ENCODE measurements at regions not wholly inside any gene's neighbourhood (a gene's known extent, or its start where the extent isn't known, plus 50 kb on each side); places are given as distances from the start of the nearest gene placed in this dataset.

DNA sequence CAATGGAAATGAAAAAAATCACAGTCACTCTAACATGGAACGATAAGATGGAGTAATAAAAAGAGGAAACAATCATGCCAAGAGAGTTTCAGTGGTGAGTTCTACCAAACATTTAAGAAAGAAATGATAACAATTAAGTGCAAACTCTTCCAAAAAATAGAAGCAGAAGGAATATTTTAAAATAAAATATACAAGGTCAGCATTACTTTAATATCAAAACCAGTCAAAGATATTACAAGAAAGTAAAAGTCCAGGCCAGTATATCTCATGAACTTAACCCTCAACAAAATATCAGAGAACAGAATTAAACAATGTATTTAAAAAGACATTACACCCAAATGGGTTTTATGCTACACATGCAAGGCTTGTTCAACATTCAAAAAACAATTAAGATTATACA is 829.4 kb downstream of the TRIB2 start:
- DNase-seq = no peak

DNA sequence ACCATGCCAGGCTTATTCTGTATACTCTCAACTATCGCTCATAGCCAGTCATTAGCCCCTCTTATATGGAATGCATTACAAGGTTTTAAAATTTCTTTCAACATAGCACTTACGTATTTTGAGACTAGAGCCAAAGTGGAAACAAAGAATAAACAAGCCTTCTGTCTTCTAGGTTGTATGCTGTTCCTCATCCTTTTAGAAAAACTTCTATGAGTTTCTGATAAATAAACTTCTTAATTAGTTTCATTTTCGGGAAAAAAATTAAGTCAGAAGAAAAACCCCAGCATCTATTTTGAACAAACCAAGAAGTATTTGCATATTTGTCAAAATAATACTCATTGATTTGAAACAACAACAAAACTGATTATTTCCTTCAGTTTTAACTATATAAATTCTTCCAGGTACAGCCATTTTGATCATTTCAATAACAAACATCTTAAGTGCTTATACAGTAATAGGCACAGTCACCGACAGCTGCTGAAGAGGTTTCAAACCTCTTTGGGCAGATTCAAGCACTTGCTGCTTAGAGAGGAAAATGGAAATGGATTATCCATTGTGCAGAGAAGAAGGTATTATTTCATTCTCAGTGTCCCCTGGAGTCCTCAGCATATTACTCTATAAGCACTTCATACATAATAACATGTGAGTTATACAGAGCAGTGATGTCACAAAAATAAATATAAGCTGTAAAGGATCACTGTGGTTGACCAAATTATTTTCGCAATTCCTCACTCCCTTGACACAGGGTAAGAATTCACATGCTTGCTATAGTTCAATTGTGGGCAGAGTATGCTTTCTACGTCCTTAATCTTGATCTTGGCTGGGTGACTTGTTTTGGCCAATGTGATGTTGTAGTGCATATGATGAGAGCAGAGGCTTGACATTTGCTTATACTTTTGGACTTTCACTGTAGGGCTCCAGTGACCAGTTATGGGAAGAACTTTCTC is 833.8 kb downstream of the TRIB2 start:
- DNase-seq = no peak

DNA sequence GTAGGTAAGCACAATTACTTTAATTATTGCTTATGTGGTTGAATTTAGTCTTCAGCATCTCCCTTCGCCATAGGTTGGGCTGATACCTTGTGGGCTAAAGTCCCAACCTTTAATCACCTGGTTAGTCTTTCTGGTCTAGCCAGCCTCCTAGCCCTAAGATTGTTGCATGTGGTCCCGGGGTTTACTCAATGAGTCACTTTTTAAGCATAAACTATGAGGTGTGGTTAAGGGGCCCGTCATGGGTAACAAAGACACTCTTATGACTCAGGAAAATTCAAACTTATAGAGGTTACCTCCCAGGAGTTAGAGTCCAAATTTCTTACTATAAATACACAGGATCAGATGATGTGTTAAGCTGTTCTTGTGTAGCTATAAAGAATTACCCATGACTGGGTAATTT is 841.6 kb downstream of the TRIB2 start:
- DNase-seq = no peak

DNA sequence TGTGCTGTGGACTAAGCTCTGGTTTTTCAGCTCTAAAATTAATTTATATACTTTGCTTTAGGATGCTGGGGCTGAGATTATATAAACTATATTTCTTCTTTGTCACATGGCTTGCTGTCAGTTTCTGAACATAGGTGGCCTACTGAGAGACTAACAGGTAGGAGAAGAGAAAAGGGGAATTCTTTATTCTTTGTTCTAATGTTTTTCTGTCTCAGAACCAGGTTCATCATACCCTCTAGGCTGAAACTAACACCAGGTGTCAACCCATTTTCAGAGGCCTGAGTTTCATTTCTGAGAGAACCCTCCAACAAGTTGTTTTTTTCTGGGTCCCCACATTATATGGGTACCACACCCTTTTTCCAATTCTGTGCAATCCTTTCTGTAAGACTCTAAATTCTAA is 843.6 kb downstream of the TRIB2 start:
- DNase-seq = no peak

DNA sequence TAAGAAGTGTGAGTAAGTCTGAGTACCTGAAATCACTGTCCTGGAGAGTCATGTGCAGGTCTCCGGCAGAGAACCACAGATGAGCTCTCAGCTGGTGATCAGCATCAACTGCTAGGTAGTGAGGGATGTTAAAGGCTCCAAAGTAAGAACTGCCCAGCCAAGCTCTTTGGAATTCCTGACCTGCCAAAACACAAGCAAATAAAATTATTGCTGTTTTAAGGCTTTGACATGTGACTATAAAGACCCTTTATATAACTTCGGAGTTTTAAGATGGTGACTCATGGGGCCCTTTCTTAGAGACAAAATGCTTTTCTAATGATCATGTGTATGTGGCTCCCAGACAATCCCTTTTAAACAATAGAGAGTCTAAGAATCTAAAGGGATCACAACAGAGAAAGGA is 855.7 kb downstream of the TRIB2 start:
- no peak for DNase-seq

DNA sequence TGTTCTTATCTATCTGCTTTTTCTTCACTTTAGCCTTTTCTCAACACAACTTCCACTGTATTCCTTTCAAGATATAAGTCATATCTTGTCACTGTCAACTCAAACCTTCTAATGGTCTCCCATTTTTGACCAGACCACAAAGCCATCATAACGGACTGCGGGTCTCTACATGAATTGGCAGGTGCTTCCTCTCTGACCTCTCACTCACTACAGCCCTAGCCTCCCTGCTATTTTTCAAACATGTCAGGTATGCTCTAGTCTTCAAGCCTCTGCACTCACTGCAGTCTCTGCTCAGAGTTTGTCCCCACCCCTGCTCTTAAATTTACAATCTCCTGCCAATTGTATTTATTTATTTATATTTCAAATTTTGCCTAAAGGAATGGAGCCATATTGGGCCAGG is 858.1 kb downstream of the TRIB2 start:
- no peak for DNase-seq

DNA sequence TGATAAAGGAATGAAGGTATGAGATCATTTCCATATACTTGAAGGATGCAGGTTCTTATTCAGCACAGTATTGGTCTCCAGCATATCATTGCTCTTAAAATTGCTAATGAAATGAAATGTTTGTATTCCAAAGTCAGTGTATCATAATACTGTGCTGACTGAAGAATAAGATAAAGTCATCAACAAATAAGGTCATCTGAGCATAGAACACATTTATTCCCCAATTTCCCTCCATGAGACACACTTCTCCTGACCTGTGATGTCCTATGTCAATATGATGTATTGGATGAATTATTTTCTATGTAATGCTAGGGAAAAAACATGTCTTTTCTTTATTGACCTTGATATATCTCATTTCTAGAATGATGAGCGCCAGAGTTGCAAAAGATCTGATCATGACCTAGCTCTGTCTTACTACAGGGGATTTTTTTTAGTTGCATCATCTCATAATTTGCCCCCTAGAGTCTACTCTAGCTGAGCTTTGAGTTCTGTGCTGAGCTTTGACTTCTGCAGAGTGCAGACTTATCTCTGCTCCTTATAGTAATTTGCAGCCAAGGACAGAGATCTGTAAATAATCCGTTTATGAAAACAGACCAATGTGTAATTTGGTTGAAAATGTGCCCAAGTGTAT is 859.8 kb downstream of the TRIB2 start:
- no peak for DNase-seq

DNA sequence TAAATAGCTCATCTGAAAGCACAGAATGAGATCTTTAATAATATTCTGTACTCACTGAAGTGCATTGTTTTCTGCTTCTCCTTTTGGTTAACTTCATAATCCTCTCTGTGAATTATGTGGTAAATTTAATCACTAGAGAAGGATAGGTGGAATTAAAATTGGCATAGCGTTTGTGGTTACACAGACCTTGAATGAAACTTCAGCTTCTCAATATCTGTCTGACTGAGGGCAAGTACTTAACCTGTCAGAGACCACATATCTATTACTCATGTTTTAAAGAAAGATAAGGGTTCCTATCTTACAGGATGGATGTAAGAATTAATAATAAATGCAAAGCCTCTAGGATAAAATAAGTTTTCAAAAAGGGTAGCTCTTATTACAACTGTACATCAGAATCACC is 861.8 kb downstream of the TRIB2 start:
- DNase-seq = no peak

DNA sequence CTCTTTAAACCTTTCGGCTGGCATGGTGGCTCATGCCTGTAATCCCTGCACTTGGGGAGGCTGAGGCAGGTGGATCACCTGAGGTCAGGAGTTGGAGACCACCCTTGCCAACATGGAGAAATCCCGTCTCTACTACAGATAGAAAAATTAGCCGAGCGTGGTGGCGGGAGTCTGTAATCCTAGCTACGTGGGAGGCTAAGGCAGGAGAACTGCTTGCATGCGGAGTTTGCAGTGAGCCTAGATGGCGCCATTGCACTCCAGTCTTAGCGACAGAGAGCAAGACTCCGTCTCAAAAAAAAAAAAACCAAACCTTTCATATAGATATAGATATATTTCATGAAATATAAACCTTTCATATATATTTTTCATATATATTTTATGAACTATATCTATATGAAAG is 864.7 kb downstream of the TRIB2 start:
- DNase-seq = no peak

DNA sequence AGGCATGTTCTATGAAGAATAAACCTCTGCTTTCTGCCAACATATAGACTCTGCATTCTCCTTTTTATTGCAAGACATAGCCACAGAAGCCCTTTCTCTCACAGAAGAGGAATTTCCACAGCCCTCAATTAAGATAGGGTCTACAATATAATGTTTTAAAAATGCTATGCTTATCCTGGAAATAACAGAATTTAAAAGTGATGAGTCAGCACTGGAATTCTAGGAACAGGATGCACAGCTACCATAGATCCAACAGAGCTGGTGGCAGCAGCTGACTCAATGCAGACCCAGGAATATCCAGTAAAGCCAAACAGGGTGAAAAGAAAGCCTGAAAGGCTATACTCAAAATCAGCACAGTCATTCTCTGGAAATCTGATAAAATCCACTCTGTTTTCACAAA is 866.9 kb downstream of the TRIB2 start:
- no peak for DNase-seq

DNA sequence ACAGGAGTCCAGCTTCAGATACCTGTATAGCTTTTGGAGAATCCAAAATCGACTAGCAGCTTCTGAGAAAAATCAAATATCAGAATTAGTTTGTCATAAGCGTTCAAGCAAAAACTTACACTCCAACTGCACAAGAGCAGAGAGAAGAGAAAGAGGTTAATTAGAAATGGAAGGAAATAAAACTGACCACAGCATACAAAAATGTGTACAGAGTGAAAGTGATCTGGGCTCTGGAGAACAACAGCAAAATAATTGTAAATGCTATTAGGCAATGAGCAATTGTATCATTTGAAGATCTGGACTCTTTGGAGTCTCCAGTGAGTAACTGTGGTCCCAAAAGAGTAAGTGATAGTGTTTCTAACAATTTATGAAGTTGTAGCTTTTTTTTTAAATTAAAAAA is 867.3 kb downstream of the TRIB2 start:
- DNase-seq = no peak

DNA sequence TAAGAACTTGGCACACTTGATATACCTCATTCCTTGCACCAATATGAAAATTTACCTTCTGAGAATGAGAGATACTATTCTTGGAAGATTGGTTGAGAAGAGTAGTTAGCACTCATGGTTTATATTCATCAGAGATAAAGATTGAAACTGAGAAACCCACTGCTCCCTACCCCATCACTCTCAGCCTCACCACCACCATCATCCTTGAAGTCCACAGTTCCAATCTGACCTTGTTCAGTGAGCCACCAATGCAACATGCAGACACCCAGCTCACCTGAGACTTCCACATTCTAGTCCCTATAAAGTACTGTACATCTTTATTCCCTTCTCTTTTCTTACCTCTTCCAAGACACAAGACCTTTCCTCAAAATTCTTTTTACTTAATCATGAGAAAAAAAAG is 869.0 kb downstream of the TRIB2 start:
- DNase-seq = no peak

DNA sequence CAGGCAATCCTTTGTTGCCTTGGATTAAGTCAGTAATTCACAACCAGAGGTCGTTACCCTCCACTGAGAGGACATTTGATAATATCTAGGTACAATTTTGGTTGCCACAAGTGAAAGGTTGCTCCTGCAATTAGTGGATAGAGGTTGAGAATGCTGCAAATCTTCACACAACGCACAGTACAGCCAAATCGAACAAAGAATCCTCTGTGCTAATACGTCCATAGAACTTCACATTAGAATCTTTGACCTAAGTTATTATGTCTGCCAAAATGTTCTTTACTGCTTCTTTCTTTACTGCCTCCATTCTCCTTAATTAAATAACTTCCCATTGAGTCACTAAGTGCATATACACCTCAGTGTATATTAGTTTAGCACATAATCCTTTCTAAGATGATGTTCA is 879.5 kb downstream of the TRIB2 start:
- no peak for DNase-seq

DNA sequence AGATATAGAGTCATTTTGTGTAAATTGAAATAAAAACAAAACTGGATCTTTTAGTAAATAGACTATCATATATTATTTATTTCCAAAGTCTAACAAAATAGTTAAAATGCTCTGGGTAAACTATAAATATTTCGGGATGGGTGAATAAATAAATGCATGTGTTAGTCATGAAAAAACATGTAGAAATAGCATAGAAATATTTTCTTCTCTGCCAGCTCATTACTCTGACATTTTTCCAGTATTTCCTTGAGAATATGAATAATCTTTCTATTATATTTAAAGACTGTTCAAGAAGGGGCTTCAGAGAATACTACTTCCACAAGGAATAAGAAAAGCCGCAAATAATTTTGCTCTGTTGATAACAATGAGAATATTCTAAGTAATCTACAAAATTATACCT is 880.4 kb downstream of the TRIB2 start:
- DNase-seq = no peak

DNA sequence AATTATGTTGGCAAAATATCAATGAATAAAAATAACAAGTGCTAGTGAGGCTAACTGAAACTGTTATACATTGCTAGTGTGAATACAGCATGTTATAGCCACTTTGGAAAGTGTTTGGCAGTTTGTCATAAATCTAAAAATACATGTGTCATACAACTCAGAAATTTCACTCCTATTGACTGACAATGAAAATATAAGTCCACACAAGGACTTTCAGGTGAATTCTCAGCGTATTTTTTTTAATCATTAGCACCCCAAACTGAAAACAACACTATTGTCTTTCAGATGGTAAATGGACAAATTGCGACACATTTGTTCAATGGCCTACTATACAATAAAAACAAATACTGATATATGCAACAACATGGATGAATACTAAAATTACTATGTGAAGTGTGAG is 884.8 kb downstream of the TRIB2 start:
- DNase-seq = no peak

DNA sequence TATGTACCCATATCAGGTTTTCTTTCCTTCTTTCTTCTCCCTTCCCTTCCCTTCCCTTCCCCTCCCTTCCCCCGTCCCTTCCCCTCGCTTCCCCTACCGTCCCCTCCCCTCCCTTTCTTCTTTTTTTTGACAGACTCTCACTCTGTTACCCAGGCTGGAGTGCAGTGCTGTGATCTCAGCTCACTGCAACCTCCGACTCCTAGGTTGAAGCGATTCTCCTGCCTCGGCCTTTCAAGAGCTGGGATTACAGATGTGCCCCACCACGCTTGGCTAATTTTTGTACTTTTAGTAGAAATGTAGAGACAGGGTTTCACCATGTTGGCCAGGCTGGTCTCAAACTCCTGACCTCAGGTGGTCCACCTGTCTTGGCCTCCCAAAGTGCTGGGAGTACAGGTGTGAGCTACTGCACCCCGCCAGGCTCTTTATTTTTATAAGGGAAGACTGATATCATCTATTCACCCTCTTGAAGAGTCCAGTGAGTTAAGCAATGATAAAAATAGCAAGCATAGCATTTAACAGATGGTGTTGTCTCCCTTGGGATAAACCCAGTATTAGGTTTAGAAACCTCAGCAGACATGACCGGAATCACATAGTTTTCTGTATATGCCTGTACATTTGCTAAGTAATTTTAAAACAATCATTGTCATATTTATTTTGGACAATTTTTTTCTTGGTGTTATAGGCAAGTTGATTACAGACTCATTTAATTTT is 888.4 kb downstream of the TRIB2 start:
- no peak for DNase-seq

DNA sequence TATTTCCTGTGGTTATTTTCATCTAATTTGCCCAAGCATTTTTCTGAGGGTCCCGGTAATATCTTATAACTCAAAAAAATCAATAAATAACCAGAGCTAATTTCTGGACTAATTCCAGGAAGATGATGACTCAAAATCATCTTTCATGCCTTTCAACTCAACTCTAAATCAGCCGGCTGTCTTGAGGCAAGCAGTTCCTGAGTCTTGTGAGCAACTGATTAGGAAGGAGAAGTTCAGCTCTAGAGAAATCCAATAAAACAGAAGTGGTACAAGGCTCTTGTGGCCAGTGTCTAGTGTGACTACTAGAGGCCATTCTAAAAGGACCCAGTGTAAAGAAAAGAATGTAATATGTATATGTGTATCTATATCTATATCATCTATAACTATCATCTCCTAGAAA is 890.4 kb downstream of the TRIB2 start:
- DNase-seq = no peak

DNA sequence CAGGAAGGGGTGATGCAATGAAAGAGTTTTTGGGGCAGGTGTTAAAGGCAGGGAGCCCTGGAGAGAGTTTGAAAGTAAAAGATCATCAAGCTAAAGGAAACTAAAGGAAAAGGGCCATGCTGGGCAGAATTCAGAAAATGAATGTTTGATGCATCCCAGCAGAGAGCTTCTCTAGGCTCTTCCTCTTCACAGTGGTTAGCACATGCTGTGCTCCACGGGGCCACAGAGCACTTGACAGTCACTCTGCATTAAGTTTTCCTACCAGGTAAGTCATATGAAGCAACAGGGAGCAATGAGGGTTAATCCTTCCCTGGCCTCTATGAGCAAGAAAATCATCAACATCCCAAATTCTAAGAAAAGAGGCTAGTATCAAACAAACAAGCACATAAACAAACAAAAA is 895.2 kb downstream of the TRIB2 start:
- DNase-seq = no peak

DNA sequence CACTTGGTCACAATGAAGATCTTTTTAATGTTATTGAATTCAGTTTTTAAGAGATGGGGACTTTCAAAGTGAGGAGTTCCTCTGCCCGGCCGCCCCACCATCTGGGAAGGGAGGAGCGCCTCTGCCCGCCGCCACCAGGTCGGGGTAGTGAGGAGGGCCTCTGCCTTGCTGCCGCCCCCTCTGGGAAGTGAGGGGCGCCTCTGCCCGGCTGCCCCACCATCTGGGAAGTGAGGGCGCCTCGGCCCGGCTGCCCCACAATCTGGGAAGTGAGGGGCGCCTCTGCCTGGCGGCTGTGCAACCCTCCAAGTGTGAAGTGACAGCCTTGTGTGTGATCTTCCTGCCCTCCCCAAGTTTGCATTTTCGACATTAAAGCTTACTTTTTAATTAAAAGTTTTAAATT is 899.3 kb downstream of the TRIB2 start:
- DNase-seq = no peak

DNA sequence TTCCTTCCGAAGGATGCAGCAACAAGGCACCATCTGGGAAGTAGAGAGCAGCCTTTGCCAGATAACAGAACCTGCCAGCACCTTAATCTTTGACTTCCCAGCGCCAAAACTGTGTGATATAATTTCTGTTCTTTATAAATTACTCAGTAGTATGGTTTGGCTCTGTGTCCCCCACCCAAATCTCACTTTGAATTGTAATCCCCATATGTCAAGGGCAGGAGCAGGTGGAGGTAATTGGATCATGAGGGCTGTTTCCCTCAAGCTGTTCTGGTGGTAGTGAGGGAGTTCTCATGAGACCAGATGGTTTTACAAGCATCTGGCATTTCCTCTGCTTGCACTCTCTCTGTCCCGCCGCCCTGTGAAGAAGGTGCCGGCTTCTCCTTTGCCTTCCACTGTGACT is 899.9 kb downstream of the TRIB2 start:
- DNase-seq = no peak

DNA sequence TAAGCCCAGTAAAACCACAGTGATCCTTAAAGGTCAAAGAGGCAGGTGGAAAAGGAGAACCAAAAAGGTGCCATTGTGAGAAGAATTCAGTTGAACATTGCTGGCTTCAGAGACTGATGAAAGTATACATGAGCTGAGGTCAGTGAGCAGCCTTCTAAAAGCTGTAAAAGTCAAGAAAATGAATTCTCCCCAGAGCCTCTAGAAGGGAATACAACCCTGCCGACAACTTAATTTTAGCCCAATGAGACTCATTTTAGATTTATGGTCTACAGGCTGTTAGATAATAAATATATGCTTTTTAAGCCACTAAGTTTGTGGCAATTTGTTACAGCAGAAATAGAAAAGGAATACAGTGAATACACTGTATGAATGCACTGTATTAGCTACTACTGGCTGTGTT is 911.4 kb downstream of the TRIB2 start:
- DNase-seq = no peak

DNA sequence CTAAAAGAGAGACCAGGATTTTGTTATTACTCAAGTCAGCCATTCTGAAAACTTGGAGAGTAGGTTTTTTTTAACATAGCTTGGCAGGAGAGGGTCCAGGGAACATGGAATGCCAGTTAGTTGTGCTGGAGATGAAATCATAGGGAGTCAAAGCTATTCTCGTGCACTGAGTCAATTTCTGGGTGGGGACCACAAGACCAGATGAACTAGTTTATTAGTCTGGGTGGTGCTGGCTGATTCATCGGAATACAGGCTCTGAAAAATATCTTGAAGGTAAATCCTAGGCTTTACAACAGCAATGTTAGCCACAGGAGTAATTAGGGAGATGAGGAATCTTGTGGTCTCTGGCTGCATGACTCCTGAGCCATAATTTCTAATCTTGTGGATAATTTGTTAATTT is 921.4 kb downstream of the TRIB2 start:
- no peak for DNase-seq

DNA sequence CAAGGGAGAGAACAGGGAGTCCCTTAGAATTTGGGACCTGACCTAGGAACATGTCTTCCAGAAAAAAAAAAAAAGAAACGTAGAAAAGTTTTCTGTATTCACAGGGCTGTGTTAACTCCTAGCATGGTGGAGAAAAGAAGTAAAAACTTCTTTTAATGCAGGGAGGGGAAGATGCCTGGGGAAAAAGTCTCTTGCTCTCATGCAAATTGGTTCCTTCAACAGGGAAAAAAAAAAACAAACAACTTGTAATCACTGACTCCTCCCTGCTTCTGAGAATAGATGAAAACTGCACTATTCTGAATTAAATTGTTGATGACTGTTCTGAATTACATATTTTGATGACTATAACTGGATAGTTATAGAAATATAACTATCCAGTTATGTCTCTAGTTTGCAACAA is 933.2 kb downstream of the TRIB2 start:
- DNase-seq = no peak

DNA sequence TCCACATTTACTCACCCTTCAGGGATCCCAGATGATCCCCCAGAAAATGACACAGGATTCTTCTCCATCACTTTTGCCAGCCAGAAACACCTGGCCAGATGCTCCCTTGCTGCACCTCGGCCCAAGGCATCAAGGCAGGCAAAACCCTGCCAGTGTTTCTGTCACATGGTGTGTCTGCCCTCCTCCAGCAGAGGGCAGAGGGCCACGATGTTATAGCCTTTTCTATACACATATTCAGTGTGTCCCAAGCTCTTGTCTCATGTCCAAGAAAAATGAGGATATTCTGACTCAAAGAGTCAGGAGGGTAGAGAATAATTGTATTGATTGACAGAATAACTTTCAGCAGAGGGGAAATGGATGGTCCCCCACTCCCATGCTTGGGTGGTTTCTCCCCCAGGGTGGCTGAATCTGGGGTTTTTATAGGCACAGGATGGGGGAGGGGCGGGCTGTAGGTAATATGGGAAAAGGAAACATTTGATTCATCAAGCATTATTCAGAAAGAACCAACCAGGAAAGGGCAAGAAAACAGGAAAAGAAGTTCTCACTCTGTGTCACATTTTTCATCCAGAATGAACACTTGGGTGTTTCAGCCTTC is 933.9 kb downstream of the TRIB2 start:
- no peak for DNase-seq

All from activated T-cell treated with anti-CD3 and anti-CD28 coated beads, Interleukin-2, amount 50 U/mL, for 1 hour (primary cell).